HG03342 (cell line): ENCODE measurements at regions not wholly inside any gene's neighbourhood (a gene's known extent, or its start where the extent isn't known, plus 50 kb on each side); places are given as distances from the start of the nearest gene placed in this dataset.
A peak's percentile ranks its signal among the peaks of the same experiment; 100 is the strongest.
"Not testable (repeated sequence)": the region's sequence is repeated elsewhere in the genome, so short reads cannot be mapped to it uniquely, and the experiment has no call there.

Experiments used
- ATAC-seq: cut with Tn5 transposase; IDR thresholded peaks from one replicate; pipeline ENCODE4 v1.9.1; 2021; ENCODE audit warnings: mild to moderate bottlenecking, moderate library complexity; ENCODE audit not compliant: unreplicated experiment

DNA sequence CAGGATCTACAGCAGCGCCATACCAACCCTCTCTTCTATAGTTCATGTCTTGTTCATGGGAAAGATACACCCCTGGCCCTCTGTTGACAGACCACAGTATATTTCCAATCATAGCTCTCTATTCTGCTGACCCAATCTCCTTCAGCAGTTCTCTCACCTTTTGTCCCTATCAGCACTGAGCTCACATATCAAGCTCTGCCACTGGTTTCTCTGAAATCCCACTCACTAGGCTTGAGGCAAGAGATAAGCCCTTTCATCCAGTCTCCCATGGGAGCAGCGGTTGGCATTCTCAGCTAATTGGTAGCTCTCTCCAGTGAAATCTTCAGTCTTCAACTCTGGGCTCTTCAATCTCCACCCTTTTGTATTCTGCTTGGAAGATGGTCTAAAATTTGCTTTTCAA lies 313.4 kb downstream of the GJA1 start:
- ATAC-seq: no peak

GRCh38 chr6:121755485-121755884 lies 320.0 kb downstream of the GJA1 start:
- ATAC-seq: no peak

GRCh38 chr6:121756666-121757065 lies 321.2 kb downstream of the GJA1 start:
- ATAC-seq: no peak

DNA sequence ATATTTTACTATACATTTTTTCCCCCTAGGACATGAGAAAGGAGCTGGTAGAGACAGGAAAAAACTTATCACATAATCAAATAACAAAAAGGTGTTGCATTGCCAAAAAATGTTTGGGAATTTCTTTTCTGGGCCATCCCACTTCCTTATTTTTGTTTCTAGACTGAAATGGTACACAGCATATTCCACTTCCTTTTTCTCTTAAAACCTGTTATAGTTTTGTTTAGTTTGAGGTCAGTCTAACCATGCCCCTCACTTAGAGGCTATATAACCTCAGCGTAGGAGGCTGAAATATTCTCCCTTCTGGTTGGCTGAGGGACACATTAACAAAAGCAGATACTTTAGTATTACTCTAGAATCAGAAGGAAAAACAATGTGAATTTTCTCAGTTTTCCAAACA lies 323.9 kb downstream of the GJA1 start:
- peak; percentile 87 for ATAC-seq

GRCh38 chr6:121760191-121760590 lies 324.7 kb downstream of the GJA1 start:
- ATAC-seq: no peak

- ATAC-seq: no peak
Measured at GRCh38 chr6:121760745-121761144, 325.3 kb downstream of the GJA1 start.

DNA sequence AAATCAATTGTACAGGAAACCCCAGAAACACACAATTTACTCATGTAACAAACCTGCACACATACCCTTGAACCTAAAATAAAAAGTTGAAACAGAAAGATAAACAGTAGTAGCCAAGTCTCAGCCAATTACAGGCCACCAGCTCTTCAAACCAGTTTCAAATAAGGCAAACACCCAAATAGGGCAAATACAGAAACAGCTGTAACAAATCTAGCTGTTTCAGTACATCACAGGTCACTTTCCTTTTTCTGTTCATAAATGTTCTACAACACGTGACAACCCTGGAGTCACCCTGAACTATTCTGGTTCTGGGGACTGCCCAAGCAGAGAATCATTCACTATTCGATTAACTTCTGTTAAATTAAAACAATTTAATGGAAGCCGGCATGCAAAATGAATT lies 329.0 kb downstream of the GJA1 start:
- ATAC-seq: peak; percentile 86

- ATAC-seq: no peak
Measured at GRCh38 chr6:121765060-121765459, 329.6 kb downstream of the GJA1 start.

- no peak for ATAC-seq
Measured at GRCh38 chr6:121767211-121767610, 331.8 kb downstream of the GJA1 start.

DNA sequence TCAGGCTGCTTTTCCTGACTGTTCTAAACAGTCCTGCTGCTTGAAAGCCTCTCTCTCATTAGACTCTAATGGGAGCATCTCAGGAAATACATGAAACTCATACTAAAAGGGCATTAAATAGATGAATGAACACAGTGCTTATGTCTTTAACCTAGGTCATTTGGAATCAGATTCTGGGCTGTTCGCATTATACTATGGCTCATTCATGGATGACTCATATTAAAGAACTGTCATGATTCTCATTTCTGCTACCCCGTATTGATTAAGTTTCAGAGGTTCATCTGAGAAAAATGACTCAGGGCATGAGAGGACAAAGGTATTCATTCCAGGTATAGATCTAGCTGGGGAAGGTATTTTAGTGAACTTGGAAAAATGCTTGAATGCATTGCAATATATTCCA lies 335.5 kb downstream of the GJA1 start:
- peak; percentile 44 for ATAC-seq

- peak; percentile 83 for ATAC-seq
Measured at GRCh38 chr6:121771937-121772720, 336.7 kb downstream of the GJA1 start.

DNA sequence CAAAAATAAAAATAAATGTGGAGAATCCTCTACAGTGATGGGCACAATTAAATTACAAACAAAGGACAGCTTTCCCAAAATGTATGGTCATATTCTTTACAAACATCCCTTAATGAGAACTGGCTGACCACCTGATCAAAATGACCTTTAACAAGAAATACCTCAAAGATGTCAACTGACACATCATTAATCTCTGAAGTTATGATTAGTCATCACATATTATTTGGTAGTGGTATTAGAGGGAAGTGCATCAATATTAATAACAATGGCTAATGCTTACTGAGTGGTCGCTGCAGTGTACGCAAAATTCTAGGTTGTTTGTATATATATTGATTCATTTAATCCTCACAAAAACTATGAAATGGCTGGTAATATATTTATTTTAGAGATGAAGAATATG lies 340.6 kb downstream of the GJA1 start:
- no peak for ATAC-seq

DNA sequence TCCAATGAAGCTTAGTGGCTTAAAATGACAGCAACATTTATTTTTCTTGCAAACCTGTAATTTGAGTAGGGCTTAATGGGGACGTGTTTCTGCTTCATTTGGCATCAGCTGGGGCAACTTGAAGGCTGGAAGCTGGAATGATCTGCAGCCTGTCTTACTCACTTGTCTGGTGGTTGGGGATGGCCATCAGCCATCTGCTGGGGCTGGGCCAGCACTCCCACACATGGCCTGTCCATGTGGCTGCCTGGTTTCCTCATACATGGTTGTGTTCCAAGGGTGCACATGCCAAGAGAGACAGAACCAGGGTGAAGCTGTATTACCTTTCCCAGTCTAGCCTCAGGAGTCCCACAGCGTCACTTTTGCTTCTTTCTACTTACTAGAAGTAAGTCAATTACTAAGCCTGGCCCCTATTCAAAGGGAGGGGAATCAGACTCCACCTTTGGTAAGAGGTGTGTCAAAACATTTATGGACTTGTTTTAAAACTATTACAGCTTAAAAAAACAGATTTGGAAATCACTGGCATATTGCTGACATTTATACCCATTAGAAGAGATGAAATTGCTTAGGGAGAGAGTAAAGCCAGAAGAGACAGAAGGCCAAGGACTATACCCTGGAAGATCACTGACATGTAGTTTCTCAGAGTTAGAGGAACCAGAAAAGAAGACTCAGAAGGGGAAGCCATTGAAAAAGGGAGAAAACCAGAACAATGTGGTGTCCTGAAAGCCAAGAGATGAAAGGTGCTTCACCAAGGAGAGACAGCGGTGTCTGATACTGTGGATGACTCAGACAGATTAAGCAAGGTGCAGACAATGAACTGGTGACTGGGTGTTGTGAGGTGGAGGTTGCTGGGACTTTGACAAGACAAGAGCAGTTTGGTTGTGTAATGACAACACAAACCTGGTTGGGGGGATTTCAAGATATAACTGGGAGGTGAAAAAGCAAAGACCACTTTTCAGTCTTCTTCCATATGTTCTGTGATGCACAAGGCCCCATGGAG lies 345.2 kb downstream of the GJA1 start:
- no peak for ATAC-seq

DNA sequence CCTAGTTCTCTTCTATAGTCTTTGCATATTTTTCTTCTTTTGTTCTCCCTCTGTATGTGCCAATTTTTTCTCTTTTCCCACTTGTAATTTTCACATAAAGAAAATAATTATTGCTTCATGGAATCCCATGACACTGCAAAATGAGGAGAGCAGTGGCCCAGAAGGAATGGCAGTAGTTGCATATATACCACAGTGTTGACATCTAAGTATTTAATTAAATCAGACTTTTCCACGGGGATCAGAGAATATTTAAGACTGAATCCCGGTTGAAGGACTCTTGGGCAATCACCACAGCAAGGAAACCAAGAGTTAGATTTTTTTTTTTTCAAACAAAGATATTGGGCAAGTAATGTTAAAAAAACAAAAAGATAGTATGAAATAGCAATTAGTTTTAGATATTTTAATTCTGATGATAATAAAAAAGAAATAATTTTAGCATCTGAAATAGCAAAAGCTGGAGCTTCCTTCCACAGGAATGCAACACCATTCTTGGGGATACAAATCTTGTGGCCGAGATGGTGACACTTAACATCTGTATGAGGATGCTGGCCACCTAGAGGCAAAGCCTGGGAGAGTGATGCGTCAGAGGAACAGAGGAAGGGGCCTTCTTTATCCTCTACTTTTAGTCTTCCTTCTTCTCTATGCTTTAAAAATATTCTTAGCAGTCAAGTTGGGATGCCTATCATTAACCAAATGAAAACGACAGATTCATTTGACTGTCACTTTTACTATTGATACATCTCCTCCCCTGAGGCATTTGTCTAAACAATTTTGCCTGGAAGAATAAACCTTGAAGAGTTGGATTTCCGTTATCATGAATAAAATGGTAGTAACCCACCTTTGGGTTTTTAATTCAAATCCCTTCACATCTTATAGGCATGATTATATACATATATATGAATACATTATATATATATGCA lies 356.2 kb downstream of the GJA1 start:
- ATAC-seq: no peak

- ATAC-seq: no peak
Measured at GRCh38 chr6:121794630-121795029, 359.2 kb downstream of the GJA1 start.

DNA sequence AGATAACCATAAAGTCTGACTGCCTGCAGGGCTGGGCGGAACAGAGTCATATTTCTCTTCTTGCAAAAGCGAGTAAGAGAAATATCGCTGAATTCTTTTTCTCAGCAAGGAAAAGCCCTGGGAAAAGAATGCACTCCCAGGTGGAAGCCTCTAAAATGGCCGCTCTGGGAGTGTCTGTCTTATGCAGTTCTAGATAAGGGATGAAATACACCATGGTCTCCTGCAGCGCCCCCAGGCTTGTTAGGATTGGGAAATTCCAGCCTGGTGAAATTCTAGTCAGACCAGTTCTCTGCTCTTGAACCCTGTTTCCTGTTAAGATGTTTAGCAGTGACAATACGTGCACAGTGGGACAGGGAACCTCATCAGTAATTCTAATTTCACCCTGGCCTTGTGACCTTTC lies 362.2 kb downstream of the GJA1 start:
- not testable (repeated sequence) for ATAC-seq

GRCh38 chr6:121798126-121798525 lies 362.7 kb downstream of the GJA1 start:
- ATAC-seq: not testable (repeated sequence)

GRCh38 chr6:121799574-121799973 lies 364.1 kb downstream of the GJA1 start:
- no peak for ATAC-seq

- no peak for ATAC-seq
Measured at GRCh38 chr6:121800047-121800446, 364.6 kb downstream of the GJA1 start.

DNA sequence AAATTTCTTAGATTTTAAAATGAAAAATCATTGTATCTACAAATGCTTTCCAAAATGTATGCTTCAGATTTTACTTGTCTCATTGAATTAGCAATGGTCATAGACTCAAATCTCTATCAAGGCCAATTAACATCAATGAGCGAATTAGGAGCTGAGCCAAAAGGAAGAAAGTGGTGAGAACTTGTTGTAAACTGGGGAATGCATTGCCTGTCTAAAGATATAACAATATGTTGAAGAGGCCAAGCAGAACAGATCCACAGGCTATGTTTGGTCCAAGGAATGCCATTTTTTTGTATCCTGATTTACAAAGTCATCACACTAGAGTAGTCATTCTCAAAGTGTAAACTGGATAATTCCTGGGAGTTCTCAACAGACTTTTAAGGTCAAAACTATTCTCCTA lies 370.7 kb downstream of the GJA1 start:
- no peak for ATAC-seq

DNA sequence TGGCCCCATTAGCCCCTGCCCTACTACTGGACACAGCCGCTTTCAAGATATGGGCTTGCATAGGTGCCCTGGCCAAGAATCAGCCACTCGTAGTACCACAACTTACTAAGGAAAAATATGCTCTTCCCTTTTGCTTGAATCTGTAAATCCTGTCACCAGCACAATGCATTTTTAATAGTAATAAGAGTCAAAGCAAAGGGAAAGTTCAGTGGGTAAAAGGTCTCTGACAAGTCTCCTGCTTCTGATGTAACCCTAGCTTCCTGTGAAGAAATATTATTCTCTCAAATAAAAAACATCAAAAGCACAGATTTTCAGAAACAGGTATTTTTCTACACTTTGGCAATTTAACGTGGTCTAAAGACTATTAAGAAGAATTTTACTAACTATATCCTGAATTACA lies 373.8 kb downstream of the GJA1 start:
- no peak for ATAC-seq
